ENCODE measurements at regions not wholly inside any gene's neighbourhood (a gene's known extent, or its start where the extent isn't known, plus 50 kb on each side); places are given as distances from the start of the nearest gene placed in this dataset.

- TF ChIP-seq, protein P1, sequence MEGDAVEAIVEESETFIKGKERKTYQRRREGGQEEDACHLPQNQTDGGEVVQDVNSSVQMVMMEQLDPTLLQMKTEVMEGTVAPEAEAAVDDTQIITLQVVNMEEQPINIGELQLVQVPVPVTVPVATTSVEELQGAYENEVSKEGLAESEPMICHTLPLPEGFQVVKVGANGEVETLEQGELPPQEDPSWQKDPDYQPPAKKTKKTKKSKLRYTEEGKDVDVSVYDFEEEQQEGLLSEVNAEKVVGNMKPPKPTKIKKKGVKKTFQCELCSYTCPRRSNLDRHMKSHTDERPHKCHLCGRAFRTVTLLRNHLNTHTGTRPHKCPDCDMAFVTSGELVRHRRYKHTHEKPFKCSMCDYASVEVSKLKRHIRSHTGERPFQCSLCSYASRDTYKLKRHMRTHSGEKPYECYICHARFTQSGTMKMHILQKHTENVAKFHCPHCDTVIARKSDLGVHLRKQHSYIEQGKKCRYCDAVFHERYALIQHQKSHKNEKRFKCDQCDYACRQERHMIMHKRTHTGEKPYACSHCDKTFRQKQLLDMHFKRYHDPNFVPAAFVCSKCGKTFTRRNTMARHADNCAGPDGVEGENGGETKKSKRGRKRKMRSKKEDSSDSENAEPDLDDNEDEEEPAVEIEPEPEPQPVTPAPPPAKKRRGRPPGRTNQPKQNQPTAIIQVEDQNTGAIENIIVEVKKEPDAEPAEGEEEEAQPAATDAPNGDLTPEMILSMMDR (IDR thresholded peaks at IDR 0.05): no peak
- no peak for TF ChIP-seq POLR2A (IDR thresholded peaks at IDR 0.05)
These were observed 91.4 kb upstream of the MKLN1 start for GRCh38 chr7:131236318-131236672.
